ENCODE measurements at regions not wholly inside any gene's neighbourhood (a gene's known extent, or its start where the extent isn't known, plus 50 kb on each side); places are given as distances from the start of the nearest gene placed in this dataset.
"Not testable (repeated sequence)": the region's sequence is repeated elsewhere in the genome, so short reads cannot be mapped to it uniquely, and the experiment has no call there.

DNA sequence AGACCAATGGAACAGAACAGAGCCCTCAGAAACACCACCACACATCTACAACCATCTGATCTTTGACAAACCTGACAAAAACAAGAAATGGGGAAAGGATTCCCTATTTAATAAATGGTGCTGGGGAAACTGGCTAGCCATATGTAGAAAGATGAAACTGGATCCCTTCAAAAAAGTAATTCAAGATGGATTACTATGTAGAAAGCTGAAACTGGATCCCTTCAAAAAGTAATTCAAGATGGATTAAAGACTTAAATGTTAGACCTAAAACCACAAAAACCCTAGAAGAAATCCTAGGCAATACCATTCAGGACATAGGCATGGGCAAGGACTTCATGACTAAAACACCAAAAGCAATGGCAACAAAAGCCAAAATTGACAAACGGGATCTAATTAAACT is 221.6 kb upstream of the EDNRA start:
- not testable (repeated sequence) for DNase-seq

- no peak for DNase-seq
Measured at GRCh38 chr4:147284256-147284835, 196.6 kb upstream of the EDNRA start.

- no peak for DNase-seq
Measured at GRCh38 chr4:147284935-147285334, 196.0 kb upstream of the EDNRA start.

- DNase-seq, result no peak
Measured at GRCh38 chr4:147285751-147286150, 195.1 kb upstream of the EDNRA start.

GRCh38 chr4:147286846-147287587 is 193.9 kb upstream of the EDNRA start:
- DNase-seq, result no peak

DNA sequence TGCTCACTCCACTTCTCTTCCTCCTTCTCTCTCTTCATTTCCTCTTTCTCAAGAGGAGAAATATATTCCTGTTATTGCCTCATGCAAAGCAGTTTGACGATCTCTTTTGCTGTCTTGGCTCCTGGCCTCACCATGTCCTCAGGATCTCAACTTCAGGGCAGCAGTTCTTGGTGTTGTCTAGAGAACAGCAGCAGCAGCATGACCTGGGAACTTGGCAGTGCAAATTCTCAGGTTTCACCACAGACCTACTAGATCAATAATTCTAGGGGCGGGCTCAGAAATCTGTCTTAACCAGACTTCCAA is 193.4 kb upstream of the EDNRA start:
- no peak for DNase-seq

GRCh38 chr4:147288512-147288911 is 192.4 kb upstream of the EDNRA start:
- DNase-seq, result no peak

DNA sequence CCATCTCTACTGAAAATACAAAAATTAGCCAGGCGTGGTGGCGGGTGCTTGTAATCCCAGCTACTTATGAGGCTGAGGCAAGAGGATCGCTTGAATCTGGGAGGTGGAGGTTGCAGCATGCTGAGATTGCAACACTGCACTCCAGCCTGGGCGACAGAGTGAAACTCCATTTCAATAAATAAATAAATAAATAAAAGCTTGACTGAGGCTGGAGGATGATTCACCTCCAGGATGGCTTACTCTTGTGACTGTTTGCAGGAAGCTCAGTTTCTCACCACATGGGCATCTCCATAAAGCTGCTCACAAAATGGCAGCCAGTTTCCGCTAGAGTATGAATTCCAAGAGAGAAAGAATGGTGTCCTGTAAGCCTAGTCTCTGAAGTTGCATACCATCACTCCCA is 191.7 kb upstream of the EDNRA start:
- no peak for DNase-seq

DNA sequence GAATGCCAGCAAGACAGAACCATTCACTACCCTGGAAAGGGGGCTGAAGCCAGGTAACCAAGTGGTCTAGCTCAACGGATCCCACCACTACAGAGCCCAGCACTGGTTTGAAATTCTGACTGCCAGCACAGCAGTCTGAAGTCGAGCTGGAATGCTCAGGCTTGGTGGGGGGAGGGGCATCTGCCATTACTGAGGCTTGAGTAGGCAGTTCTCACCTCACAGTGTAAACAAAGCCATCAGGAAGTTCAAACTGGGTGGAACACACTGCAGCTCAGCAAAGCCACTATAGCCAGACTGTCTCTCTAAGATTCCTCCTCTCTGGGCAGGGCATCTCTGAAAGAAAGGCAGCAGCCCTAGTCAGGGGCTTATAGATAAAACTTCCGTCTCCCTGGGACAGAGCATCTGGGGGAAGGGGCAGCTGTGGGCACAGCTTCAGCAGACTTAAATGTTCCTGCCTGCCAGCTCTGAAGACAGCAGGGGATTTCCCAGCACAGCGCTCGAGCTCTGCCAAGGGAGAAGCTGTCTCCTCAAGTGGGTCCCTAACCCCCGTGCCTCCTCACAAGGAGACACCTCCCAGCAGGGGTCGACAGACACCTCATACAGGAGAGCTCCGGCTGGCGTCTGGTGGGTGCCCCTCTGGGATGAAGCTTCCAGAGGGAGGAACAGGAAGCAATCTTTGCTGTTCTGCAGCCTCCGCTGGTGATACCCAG is 188.1 kb upstream of the EDNRA start:
- not testable (repeated sequence) for DNase-seq

DNA sequence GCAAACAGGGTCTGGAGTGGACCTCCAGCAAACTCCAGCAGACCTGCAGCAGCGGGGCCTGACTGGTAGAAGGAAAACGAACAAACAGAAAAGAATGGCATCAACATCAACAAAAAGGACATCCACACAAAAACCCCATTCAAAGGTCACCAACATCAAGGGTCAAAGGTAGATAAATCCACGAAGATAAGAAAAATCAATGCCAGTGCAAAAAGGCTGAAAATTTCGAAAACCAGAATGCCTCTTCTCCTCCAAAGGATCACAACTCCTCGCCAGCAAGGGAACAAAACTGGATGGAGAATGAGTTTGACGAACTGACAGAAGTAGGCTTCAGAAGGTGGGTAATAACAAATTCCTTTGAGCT is 187.6 kb upstream of the EDNRA start:
- DNase-seq, result not testable (repeated sequence)

- no peak for DNase-seq
Measured at GRCh38 chr4:147299205-147299604, 181.7 kb upstream of the EDNRA start.

GRCh38 chr4:147303174-147303872 is 177.6 kb upstream of the EDNRA start:
- no peak for DNase-seq

- no peak for DNase-seq
Measured at GRCh38 chr4:147303873-147304229, 177.0 kb upstream of the EDNRA start.

DNA sequence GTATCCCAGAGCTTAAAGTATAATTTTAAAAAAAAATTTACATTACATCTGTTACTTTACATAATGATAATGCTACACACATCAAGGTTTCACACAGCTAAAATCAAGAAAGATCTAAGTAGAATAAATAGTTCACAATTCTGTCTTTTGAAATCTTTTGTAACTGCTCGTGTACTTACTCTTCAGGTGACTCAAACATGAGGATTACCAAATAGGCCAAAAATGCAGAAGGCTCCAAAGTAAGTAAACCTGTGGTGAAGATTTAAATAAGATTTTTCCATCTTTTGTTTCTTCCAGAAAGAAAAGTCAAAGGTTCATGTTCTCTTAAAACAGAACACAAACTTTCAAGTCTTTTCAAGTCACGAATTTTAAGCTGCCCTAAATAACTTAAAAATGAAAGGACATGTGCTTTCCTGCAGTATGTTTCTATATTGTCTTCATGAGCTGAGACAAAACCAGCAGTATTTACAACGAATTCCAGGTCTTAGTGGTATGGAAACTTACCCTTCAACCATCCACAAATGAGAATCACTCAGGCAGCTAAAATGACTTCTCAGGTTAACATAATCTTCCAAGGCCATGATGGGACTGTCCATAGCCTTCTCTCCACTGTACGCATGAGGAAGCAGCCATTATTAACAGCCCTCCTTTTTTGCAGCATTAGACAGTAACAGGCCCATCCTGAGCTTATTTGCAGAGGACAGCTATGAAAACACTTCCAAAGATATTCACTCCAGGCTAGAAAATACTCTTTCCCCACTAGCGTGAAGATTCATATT is 172.8 kb upstream of the EDNRA start:
- DNase-seq, result no peak

DNA sequence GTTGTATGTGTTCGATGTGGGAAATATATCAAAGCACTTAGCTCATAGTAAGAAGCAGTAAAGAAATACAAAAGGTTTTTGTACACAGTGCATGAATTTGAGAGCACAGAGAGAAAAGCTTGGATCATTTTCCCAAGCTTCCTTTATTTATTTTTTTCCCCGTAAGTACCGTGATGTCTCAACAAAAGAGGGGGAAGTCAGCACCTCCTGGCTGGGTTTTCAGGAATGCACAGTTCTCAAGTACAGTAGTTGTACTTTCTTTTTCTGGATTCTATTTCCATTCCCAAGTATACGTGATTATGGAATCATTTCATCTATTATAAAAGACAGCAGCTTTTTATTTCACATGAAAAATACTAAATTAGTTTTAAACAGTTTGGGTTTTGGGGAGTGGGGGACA is 171.5 kb upstream of the EDNRA start:
- no peak for DNase-seq

- DNase-seq, result no peak
Measured at GRCh38 chr4:147310312-147310711, 170.6 kb upstream of the EDNRA start.

- no peak for DNase-seq
Measured at GRCh38 chr4:147311956-147312355, 168.9 kb upstream of the EDNRA start.

DNA sequence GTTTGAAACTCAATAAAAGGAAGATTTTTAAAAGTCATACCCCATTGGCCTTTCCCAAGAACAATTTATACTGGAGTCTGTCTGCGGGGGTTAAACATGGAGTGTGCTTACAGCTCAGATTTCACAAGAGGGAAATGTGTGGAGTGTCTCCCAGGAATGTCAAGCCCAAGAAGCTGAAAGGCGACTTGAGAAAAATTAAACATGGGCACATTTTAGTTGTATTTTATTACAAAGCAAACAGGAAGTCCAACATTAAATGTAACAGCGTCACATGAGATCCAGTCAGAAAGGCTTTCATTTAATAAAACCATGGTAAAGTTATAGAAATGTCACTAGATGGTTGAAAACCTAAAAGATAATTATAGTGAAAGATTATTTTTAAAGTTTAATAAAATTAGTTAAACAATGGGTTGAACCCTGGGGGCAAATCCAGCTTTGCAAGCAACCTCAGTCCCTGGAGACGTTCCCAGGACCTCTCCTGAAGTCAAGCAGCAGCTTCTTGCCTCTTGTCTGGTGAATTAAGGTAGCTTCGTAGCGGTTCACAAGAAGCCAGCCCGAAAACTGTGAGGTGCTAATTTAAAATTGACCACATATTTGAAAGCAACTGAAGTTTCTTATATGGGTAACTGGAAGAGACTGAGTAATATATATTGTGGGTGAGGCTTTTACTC is 168.4 kb upstream of the EDNRA start:
- peak; percentile 66 for DNase-seq

GRCh38 chr4:147313108-147313507 is 167.8 kb upstream of the EDNRA start:
- DNase-seq, result no peak

DNA sequence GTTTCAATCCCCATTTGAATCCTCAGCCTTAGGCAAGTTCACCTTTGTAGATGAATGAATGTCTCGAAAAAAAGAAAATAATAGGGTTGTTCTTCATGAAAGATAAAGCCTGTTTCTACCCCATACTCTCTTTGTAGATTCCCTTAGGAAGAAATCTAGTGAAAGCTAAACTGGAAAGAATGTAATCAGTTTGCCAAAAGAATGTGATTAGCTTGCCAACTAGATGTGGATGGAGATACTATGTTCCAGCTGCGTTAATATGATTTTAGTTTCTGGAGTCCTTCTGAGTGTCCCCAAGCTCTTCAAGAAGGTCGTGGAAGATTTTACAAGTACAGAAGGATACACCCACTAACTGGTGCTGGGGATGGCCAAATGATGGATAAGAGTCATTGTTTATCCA is 162.3 kb upstream of the EDNRA start:
- DNase-seq, result peak; percentile 51

DNA sequence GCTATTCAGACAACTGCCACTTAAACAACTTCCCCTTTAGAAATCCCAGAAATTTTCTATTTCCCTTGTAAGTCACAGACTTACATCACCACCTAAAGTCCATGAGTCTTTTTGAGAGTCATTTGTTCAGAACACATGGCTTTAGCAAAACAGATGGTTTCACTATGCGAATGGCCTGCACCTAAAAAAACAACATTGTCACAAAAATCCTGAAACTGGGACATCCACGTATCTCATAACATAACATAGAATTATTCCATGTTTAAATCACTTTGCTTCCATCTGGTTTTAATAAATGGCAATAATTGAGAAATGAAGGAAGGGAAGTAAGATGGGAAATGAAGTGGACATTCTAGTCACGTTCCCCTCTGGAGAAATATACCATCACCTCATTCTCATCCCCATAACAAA is 155.3 kb upstream of the EDNRA start:
- peak; percentile 70 for DNase-seq

GRCh38 chr4:147326591-147326990 is 154.3 kb upstream of the EDNRA start:
- DNase-seq, result no peak
